ENCODE measurements at regions not wholly inside any gene's neighbourhood (a gene's known extent, or its start where the extent isn't known, plus 50 kb on each side); places are given as distances from the start of the nearest gene placed in this dataset.

- TF ChIP-seq CTCF (IDR thresholded peaks at IDR 0.05) (no peak), POLR2AphosphoS5 (IDR thresholded peaks at IDR 0.05) (no peak), POLR2A (IDR thresholded peaks at IDR 0.05; ENCODE audit: low read depth) (no peak), EP300 (IDR thresholded peaks at IDR 0.05) (no peak)
These were observed 316.5 kb downstream of the ICE1 start for GRCh38 chr5:5738797-5739489.
